Skin epidermis (tissue), 12 donors: ENCODE measurements at regions not wholly inside any gene's neighbourhood (a gene's known extent, or its start where the extent isn't known, plus 50 kb on each side); places are given as distances from the start of the nearest gene placed in this dataset.

Source experiments
- H3K27ac ChIP-seq, 21 experiments: fragments of 200-600 bp; sonication (generic) in 11 of 21; one replicate each; pipeline ENCODE4 v1.5.0; 2020; ENCODE audit warnings: mild to moderate bottlenecking in 3 of 21, inconsistent platforms in 2 of 21, moderate library complexity in 2 of 21
- H3K4me3 ChIP-seq, 7 experiments: fragments of 200-600 bp; sonication (generic) in 2 of 7; one replicate each; pipeline ENCODE4 v1.5.0; 2020; ENCODE audit warnings: inconsistent platforms in 2 of 7, mild to moderate bottlenecking in 2 of 7, moderate library complexity in 1 of 7

- Histone ChIP-seq H3K4me3 (no peak overlapping the region), H3K27ac (peak overlapping the region in 1 of 21 experiments; percentile 25)
Observed at GRCh38 chr16:65509172-65509571, 387.3 kb upstream of the CDH11 start.

- Histone ChIP-seq H3K27ac (no peak overlapping the region), H3K4me3 (no peak overlapping the region)
Observed at GRCh38 chr16:65500919-65501318, 379.1 kb upstream of the CDH11 start.

GRCh38 chr16:65500007-65500406 is 378.1 kb upstream of the CDH11 start:
- no peak overlapping the region for H3K4me3 ChIP-seq
- no peak overlapping the region for H3K27ac ChIP-seq

GRCh38 chr16:65499566-65499965 is 377.7 kb upstream of the CDH11 start:
- Histone ChIP-seq H3K27ac (no peak overlapping the region), H3K4me3 (no peak overlapping the region)

GRCh38 chr16:65497571-65497970 is 375.7 kb upstream of the CDH11 start:
- Histone ChIP-seq H3K4me3 (no peak overlapping the region), H3K27ac (peak overlapping the region in 1 of 21 experiments; percentile 32)

- H3K4me3 ChIP-seq: no peak overlapping the region
- H3K27ac ChIP-seq: no peak overlapping the region
Observed at GRCh38 chr16:65495106-65495505, 373.2 kb upstream of the CDH11 start.

GRCh38 chr16:65494609-65495008 is 372.7 kb upstream of the CDH11 start:
- Histone ChIP-seq H3K4me3 (no peak overlapping the region), H3K27ac (no peak overlapping the region)

- Histone ChIP-seq H3K4me3 (no peak overlapping the region), H3K27ac (no peak overlapping the region)
Observed at GRCh38 chr16:65494080-65494479, 372.2 kb upstream of the CDH11 start.

GRCh38 chr16:65490286-65490685 is 368.4 kb upstream of the CDH11 start:
- no peak overlapping the region for H3K4me3 ChIP-seq
- no peak overlapping the region for H3K27ac ChIP-seq

- H3K27ac ChIP-seq: no peak overlapping the region
- H3K4me3 ChIP-seq: no peak overlapping the region
Observed at GRCh38 chr16:65489531-65490023, 367.7 kb upstream of the CDH11 start.

GRCh38 chr16:65487231-65487630 is 365.4 kb upstream of the CDH11 start:
- Histone ChIP-seq H3K4me3 (no peak overlapping the region), H3K27ac (no peak overlapping the region)

GRCh38 chr16:65481956-65482355 is 360.1 kb upstream of the CDH11 start:
- H3K27ac ChIP-seq: no peak overlapping the region
- no peak overlapping the region for H3K4me3 ChIP-seq

GRCh38 chr16:65480281-65481091 is 358.6 kb upstream of the CDH11 start:
- Histone ChIP-seq H3K27ac (no peak overlapping the region), H3K4me3 (no peak overlapping the region)

GRCh38 chr16:65476448-65476955 is 354.6 kb upstream of the CDH11 start:
- Histone ChIP-seq H3K27ac (no peak overlapping the region), H3K4me3 (no peak overlapping the region)

GRCh38 chr16:65473699-65474098 is 351.8 kb upstream of the CDH11 start:
- H3K27ac ChIP-seq: no peak overlapping the region
- no peak overlapping the region for H3K4me3 ChIP-seq

- H3K27ac ChIP-seq: no peak overlapping the region
- no peak overlapping the region for H3K4me3 ChIP-seq
Observed at GRCh38 chr16:65469116-65469515, 347.3 kb upstream of the CDH11 start.

- H3K4me3 ChIP-seq: no peak overlapping the region
- H3K27ac ChIP-seq: no peak overlapping the region
Observed at GRCh38 chr16:65468133-65468532, 346.3 kb upstream of the CDH11 start.

GRCh38 chr16:65463652-65464260 is 341.9 kb upstream of the CDH11 start:
- no peak overlapping the region for H3K27ac ChIP-seq
- H3K4me3 ChIP-seq: no peak overlapping the region

GRCh38 chr16:65457084-65457483 is 335.2 kb upstream of the CDH11 start:
- H3K27ac ChIP-seq: no peak overlapping the region
- no peak overlapping the region for H3K4me3 ChIP-seq

GRCh38 chr16:65455761-65456160 is 333.9 kb upstream of the CDH11 start:
- Histone ChIP-seq H3K4me3 (no peak overlapping the region), H3K27ac (no peak overlapping the region)

- Histone ChIP-seq H3K27ac (no peak overlapping the region), H3K4me3 (no peak overlapping the region)
Observed at GRCh38 chr16:65453646-65454045, 331.8 kb upstream of the CDH11 start.
